ENCODE measurements at regions not wholly inside any gene's neighbourhood (a gene's known extent, or its start where the extent isn't known, plus 50 kb on each side); places are given as distances from the start of the nearest gene placed in this dataset.
"Not testable (repeated sequence)": the region's sequence is repeated elsewhere in the genome, so short reads cannot be mapped to it uniquely, and the experiment has no call there.

DNA sequence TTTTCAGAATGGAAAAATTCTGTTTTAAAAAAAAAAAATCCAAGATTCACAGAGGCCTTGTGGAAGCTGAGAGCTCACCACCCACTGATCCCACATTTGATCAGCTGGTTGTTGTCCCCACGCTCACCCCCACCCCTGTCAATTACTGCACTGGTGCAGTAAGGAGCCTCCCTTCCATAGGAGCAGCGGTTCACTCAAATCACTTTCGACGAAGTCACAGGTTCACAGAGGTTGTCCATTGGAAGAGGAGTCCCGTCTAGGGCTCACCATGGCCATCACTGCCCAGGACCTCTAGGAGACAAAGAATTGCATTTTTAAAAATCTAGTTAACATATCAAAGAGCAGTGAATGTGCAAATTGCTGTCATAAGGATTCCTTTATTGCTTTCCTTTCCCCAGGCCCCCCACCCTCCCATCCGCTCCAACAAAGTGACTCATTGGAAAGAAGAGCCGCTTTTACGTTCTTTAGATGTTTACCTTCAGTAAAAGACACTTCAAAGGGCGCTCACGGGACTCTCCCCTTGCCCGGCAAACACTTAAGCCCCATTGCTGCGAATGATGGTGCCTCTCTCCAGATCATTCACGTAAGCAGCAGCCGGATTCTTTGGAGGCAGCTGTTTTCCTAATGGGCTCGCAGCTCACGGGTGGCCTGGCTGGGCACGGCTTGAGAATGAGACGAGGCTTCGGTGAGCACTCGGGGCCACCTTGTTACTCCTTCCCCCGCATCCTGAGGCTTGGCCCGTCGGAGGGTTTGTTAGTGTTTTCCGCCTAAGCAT is 165.5 kb upstream of the SALL3 start:
- no peak for DNase-seq

- DNase-seq = no peak
Observed at GRCh38 chr18:78814766-78815165, 164.9 kb upstream of the SALL3 start.

DNA sequence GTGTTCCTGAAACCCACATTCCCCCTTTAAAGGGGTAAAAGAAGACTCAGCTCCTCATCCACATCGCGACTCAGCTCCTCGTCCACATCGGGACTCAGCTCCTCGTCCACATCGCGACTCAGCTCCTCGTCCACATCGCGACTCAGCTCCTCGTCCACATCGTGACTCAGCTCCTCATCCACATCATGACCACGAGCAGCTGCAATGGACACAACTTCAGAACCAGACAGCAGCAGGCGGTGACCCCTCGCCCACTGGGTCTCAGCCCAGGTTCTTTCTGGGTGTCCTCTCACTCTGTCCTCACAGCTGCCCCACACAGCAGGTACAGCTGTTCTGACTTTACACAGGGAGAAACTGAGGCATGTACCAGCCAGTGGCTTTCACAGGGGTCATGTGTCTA is 163.5 kb upstream of the SALL3 start:
- no peak for DNase-seq

DNA sequence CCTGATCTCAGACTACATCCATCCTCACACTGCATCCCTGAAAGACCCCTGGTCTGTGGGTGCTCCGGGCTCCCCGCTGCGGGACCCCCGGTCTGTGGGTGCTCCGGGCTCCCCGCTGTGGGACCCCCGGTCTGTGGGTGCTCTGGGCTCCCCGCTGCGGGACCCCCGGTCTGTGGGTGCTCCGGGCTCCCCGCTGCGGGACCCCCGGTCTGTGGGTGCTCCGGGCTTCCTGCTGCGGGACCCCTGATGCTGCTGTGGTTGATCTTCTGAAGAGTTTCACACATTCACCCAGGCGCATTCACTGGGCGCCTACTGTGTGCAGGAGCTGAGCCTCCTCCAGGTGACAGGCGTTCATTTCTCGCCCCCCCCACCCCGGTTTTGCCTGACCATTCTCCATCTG is 162.7 kb upstream of the SALL3 start:
- no peak for DNase-seq

DNA sequence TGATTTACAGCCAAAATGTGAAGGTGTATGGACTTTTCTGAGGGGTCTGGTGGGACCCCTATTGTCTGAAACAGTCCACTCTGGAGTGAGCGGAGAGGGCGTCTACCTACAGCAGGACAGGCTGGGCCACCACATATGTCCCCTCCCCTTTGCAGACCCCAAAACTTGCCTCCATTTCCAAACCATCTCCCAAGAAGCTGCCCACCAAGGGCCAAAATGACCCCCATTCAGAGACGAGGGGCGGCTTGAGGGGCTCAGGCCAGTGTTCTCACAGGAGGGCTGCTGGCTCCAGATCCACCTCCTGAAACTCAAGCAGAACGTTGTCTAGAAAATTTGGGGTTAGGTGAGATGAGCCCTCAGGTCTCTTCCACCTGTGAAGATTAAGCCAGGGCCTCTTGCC is 161.1 kb upstream of the SALL3 start:
- DNase-seq = no peak

- DNase-seq = no peak
Observed at GRCh38 chr18:78818961-78819360, 160.7 kb upstream of the SALL3 start.

DNA sequence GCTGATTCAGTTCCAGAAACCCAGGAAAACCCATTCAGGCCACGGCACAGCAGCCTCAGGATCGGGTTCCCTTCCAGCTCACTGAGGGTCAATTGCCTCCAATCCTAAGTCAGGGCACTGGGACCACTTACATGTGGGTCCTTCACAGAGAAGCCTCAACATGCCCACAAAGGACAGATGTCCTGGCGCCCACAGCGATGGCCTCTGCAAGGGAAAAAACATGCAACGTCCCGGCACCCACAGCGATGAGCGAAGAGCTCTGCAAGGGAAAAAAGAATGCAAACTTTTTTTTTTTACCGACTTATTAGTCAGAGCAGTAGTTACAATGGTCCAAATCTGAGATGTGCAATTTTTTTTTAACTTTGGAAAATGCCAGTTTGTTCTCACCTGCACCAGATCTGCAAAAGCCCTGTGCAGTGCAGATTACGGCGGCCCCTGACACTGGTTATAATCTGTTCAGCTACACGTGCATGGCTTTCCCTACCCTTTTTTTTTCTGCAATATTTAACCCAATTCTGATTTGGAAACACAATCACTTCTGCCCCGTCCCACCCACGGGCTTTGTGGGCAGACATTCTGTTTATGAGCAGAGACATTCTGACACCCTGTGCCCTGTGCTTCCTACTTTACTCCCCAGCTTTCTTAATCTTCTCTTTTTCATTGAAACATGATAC is 159.3 kb upstream of the SALL3 start:
- DNase-seq = no peak

DNA sequence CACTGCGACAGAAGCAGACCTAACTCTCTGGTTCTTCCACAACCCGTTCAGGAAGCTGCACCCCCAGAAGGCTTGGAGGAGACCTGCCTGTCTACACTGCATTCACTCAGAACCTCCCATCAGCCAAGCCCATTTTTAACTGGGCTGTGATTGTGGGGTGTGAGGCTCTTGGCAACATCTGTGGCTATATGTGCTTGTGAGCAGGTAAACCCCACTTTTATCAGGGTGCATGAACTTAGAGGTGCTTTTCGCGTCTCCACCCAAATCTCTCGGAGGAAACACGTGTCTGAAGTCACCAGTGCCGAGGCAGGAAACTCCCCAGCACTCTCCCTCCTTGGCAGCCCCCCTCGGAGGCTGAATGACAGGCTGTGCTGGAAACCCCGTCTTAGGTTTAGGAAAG is 158.2 kb upstream of the SALL3 start:
- DNase-seq = no peak

DNA sequence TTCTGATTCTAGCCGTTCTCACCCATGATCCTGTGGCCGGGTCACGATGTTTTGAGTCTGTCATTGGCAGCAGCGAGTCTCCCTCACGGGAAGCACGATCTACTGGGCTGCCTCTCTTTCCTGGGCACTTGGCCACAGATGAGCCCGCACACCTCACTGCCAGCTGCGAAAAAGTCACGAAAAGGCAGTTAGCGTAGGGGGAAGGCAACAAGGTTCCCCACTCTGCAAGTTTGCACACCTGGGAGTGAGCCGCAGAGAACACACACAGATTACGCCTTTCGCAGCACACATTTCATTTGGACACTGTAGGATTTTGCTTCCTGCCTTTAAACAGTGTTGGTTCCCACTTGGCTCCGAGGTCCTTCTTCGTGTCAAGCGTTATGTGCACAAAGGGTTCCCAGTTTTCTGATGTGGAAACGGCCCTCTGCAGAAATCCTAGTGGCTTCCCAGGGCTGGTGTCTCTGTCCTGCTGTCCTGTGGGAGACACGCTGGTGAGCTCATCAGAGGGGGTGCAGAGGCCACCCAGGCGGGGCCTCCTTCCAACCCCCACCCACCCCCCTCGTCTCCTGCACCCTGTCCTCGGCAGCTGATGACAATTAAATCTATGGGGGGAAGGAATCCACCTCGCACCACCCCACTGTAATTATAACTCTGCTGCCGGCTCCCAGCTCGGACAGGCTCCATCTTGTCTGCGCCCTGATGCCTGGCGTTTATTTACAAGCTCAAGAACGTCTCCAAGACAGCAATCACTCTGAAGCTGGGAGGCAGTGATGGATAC is 157.3 kb upstream of the SALL3 start:
- peak; percentile 25 for DNase-seq

- DNase-seq = no peak
Observed at GRCh38 chr18:78822949-78823285, 156.7 kb upstream of the SALL3 start.

GRCh38 chr18:78825168-78825567 is 154.4 kb upstream of the SALL3 start:
- DNase-seq = no peak

GRCh38 chr18:78826631-78827030 is 153.0 kb upstream of the SALL3 start:
- no peak for DNase-seq

DNA sequence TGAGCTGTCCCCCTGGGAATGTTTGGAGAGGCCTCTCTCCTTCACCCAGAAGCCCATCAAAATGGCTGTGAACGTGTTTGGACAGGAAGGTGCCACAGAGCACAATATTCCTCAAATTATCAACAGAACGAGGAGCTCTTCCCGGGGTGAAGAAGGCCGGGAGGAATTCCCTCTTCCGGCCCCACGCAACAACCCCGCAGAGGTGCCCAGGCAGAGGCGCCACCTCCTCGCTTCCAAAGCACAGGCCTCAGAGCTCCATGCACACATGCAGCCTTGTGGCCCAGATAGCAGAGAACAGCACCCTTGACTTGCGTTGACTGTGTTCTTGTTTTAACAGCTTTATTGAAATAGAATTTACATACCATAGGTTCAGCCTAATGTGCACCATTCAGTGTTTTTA is 152.5 kb upstream of the SALL3 start:
- DNase-seq = no peak

DNA sequence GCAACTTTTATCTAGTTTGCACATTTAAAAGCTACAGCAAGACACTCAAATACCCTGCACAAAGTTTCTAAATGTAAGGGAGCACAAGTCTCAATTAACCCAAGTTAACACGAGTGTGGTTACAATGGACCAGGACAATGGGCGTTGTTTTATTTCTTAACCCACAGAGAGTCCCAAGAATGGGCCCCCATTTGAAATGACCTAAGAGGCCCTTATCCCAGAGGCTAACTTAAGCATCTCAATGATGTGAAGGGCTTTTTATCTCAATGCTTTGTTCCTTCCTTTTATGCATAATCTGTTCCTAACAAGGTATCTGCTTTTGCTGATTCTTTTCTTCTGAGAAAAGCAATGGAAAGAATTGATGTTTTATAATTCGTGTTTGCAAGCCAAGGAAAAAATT is 151.5 kb upstream of the SALL3 start:
- DNase-seq = no peak

- not testable (repeated sequence) for DNase-seq
Observed at GRCh38 chr18:78829026-78829425, 150.6 kb upstream of the SALL3 start.

GRCh38 chr18:78830161-78830560 is 149.5 kb upstream of the SALL3 start:
- DNase-seq = no peak

DNA sequence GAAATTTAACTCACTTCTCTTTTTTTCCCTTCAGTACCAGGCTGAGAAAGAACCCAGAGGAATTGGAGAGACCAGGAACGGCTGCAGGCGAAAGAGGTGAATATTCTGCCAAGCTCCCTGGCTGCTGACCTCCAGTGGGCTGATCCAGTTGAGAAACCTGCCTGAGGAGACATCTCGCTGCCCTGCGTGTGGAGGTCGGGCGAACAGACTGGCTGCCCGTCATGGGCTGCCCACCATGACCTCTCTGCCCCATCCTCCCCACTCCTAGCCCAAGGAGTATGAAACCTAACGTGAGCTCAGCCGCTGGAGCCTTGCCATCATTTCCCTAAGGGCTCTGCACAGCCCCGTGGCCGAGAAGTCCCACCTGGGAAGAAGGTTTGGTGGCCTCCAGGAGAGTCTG is 148.8 kb upstream of the SALL3 start:
- DNase-seq = no peak

GRCh38 chr18:78831603-78832002 is 148.0 kb upstream of the SALL3 start:
- DNase-seq = no peak

GRCh38 chr18:78833833-78834232 is 145.8 kb upstream of the SALL3 start:
- no peak for DNase-seq

DNA sequence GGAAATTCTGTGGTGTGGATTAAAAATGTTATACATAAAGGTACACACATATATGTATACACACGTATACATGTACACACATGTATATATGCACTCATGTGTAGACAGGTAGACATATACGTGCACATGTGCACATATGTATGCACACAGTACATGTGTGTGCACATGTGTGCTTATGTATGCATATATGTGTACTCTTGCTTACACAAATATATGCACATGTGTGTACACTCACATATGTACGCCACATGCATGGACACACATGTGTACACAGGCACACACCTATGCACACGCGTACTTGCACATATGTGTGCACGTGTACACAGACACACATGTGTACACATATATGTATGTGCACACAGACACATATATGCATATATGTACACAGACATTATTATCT is 142.8 kb upstream of the SALL3 start:
- DNase-seq = no peak

- DNase-seq = no peak
Observed at GRCh38 chr18:78837754-78838153, 141.9 kb upstream of the SALL3 start.

DNA sequence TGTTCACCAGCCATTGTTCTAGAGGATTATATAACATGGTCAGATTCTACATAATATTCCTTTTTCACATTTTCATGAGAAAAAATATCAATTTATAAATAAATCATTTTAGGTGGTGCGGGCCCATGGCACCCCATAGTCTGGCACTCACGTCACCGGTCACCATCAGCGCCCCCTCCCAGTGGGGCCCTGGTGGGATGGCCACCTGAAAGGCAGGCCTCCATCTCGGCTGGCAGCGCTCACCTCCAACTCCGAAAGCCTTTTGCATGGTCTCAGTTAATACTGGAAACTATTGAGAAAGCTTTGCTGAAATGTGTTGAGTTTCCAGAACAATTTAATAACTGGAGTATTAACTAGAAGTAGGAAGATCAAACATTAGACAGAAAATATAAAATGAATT is 141.4 kb upstream of the SALL3 start:
- DNase-seq = no peak

DNA sequence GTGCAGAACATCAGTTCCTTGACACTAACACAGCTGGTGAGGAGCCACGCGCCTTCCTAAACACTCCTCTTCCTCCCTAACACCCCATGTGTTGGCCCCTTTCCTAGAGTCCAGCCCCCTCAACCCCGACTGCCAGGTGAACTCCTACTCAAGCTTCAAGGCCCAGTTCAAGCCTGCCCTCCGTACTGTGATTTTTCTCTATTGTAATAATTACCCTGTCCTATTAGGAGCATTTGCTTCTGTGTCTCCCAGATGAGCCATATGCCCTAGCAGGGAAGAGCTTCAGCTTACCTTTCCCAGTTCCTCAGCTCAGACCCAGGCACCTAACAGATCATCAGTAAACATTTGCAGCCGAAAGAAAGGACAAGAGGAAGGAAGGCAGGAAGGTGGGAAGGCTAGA is 130.6 kb upstream of the SALL3 start:
- DNase-seq = no peak

- no peak for DNase-seq
Observed at GRCh38 chr18:78849458-78849857, 130.2 kb upstream of the SALL3 start.
